ENCODE measurements at regions not wholly inside any gene's neighbourhood (a gene's known extent, or its start where the extent isn't known, plus 50 kb on each side); places are given as distances from the start of the nearest gene placed in this dataset.

GRCh38 chr1:14182856-14183255, 415.6 kb upstream of the KAZN start:
- H3K27ac ChIP-seq = no peak overlapping the region
- no peak for DNase-seq (ENCODE audit: low spot score)

DNA sequence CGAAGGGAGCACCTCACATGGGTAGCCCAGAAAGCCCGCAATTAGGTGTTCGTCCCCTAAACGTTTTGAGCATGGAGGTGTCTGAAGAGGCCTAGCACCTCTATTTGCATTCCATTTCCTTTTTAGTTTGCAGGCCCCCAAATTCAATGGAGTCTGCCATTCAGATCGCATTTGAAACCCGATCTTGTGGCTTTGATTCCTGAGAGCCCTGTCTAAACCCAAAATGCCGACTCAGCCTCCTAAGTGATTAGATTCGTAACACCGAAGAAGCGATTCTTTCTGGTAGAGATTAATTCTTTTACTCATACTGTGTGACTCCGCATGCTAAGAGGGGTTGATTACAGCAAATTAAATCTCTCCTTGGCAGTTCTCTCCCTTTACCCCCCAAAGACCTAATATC, 415.2 kb upstream of the KAZN start:
- H3K4me3 ChIP-seq = no peak overlapping the region
- H3K27ac ChIP-seq = no peak overlapping the region
- TF ChIP-seq, protein P1, sequence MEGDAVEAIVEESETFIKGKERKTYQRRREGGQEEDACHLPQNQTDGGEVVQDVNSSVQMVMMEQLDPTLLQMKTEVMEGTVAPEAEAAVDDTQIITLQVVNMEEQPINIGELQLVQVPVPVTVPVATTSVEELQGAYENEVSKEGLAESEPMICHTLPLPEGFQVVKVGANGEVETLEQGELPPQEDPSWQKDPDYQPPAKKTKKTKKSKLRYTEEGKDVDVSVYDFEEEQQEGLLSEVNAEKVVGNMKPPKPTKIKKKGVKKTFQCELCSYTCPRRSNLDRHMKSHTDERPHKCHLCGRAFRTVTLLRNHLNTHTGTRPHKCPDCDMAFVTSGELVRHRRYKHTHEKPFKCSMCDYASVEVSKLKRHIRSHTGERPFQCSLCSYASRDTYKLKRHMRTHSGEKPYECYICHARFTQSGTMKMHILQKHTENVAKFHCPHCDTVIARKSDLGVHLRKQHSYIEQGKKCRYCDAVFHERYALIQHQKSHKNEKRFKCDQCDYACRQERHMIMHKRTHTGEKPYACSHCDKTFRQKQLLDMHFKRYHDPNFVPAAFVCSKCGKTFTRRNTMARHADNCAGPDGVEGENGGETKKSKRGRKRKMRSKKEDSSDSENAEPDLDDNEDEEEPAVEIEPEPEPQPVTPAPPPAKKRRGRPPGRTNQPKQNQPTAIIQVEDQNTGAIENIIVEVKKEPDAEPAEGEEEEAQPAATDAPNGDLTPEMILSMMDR (IDR thresholded peaks at IDR 0.05) = no peak
- DNase-seq (ENCODE audit: low spot score) = no peak

More at GRCh38 chr1:14182856-14183255, 415.6 kb upstream of the KAZN start:
- TF ChIP-seq, protein P1 (IDR thresholded peaks at IDR 0.05) = no peak
- H3K4me3 ChIP-seq = no peak overlapping the region

DNA sequence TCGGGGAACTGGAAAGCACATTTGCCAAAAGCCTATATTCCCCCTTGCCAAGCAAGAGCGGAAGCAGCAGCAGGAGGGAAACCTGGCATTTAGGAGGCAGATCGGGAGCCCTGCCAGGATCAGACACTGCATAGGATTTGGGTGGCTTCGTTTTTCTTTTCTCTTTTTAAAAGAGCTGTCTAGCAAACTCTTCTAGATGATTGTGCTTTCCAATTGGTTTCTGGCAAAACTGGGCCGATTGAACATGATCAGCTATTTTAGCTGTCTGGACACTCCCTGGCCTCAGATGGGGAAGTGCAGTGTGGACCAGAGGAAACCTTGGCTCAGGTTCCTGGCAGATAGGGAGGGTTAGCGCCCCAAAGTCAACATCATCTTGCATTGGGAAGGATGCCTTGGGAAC, 414.0 kb upstream of the KAZN start:
- no peak for DNase-seq (ENCODE audit: low spot score)
- H3K27ac ChIP-seq = no peak overlapping the region
- TF ChIP-seq, protein P1 (IDR thresholded peaks at IDR 0.05) = no peak
- H3K4me3 ChIP-seq = no peak overlapping the region

DNA sequence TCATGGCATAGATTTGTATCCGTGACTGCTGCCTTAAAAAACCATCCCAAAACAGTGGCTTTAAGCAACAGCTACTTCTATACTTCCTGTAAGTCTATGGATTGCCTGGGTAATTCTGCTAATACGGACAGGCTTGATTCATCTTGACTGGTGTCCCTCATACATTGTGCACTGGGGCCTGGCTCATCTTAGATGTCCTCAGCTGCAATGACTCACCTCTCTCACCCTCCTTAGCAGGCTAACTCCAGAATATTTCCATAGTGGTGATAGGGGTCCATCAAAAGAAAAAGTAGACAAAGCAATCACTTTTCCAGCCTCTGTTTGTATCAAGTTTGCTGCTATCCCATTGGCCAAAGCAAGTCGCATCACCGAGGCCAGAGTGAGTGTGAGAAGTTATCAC, 409.1 kb upstream of the KAZN start:
- Histone ChIP-seq H3K4me3 (no peak overlapping the region), H3K27ac (no peak overlapping the region)
- TF ChIP-seq, protein P1 (IDR thresholded peaks at IDR 0.05) = no peak
- no peak for DNase-seq (ENCODE audit: low spot score)

DNA sequence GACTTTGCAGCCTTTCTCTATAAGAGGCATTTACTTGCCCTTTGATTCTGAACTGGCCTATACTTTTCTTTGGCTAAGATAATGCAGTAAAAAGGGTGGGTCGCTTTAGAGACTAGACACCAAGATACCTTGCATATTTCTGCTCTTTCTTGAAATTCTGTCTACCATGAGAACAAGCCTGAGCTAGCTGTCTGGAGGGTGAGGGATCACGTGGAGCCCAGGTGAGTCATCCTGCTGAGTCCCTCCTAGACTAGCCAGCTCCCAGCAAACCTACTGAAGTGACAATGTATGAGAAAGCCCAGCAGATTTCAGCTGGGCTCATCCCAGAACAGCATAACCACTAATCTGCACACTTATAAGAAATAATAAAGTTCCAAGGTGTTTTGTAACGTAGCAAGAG, 408.0 kb upstream of the KAZN start:
- DNase-seq (ENCODE audit: low spot score) = no peak
- Histone ChIP-seq H3K4me3 (no peak overlapping the region), H3K27ac (no peak overlapping the region)
- TF ChIP-seq, protein P1 (IDR thresholded peaks at IDR 0.05) = no peak

DNA sequence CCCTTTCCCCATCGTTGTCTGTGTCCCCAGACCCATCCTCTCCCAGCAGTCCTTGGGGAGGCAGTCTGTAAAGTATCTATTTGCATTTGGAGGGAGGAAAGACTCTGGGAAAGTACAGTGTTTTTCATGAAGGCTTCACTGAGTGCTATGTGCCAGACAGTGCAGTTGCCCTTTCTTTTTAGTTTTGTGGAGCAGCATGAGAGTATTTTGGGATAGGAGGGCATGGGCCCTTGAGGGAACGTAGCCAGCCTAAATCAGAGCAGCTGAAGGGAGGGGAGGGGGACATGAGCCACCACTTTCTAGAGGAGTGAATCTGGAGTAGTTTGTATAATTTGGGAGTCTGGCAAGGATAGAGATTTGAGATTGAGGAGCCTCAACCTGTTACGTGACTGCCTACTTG, 404.0 kb upstream of the KAZN start:
- TF ChIP-seq, protein P1 (IDR thresholded peaks at IDR 0.05) = no peak
- no peak for DNase-seq (ENCODE audit: low spot score)
- Histone ChIP-seq H3K4me3 (no peak overlapping the region), H3K27ac (no peak overlapping the region)

DNA sequence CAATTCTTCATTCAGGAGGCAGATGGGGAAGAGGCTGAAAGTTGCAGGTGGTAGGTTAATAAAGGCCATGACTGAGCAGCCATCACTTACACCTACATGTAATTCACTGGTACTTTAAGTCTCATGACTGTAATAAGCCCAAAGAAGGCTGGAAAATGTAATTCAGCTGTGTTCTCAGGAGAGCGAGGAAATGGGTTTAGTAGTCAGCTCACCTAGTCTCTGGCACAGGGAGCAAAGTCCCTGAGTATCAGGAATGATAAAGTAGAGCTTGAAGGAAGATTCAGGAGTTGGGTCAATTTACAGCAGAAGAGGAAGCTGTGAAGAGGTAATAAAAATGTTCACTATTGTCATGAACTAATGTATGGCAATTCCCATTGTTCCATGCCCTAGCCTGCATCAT, 393.4 kb upstream of the KAZN start:
- no peak for DNase-seq (ENCODE audit: low spot score)
- Histone ChIP-seq H3K27ac (no peak overlapping the region), H3K4me3 (no peak overlapping the region)
- TF ChIP-seq, protein P1 (IDR thresholded peaks at IDR 0.05) = no peak
